HCT116 (cell line): ENCODE measurements at regions not wholly inside any gene's neighbourhood (a gene's known extent, or its start where the extent isn't known, plus 50 kb on each side); places are given as distances from the start of the nearest gene placed in this dataset.

ENCODE experiments used
- ATAC-seq: fragments of 200-7000 bp; cut with Tn5 transposase; 2 replicates; pipeline ENCODE4 v1.9.1; 2020; ENCODE audit warnings: mild to moderate bottlenecking, moderate library complexity
- BruUV-seq: library from RNA; stranded (reverse); fragments of 400-500 nt; replicated peaks from 2 replicates; lab custom pipeline; 2021; lab: Mats Ljungman, UMichigan
- CTCF ChIA-PET: fragments of 300-600 bp; sonication (Branson Sonifier 250); formaldehyde crosslinking; loops from one replicate; lab custom pipeline; 2021; ENCODE audit warnings: antibody characterized with exemption; lab: Charles Lee
- POLR2A ChIA-PET: fragments of 300-600, 350-600 bp; sonication (Branson Sonifier 250); formaldehyde crosslinking; loops from one replicate; lab custom pipeline; 2021; ENCODE audit warnings: antibody characterized with exemption; lab: Charles Lee
- RAD21 ChIA-PET, 2 experiments: fragments of 300-600 bp; sonication (Branson Sonifier 250); formaldehyde crosslinking; loops; one replicate each; lab custom pipeline; 2023; ENCODE audit warnings: low total read pairs in 2 of 2; ENCODE audit not compliant: uncharacterized antibody in 2 of 2, unreplicated experiment in 2 of 2, low non-redundant PET in 1 of 2; lab: Charles Lee
- DNase-seq: peaks from one replicate; pipeline ENCODE4 v3.0.0-alpha.2; 2010; ENCODE audit warnings: low read depth, low spot score
- H2AFZ ChIP-seq: fragments of 200-600 bp; shearing (Covaris generic), sonication (generic); 2 replicates; pipeline ENCODE4 v1.6.1; 2017; ENCODE audit warnings: low read depth, mixed run types, mixed read lengths, antibody characterized with exemption, low read length; ENCODE audit not compliant: poor library complexity, severe bottlenecking
- H3K27ac ChIP-seq: 2 replicates; pipeline ENCODE4 v1.5.1; 2012; ENCODE audit warnings: low read depth, low read length
- H3K27me3 ChIP-seq: fragments of 200-600 bp; sonication (generic); 2 replicates; pipeline ENCODE4 v1.6.1; 2016; ENCODE audit warnings: mixed run types, low read length, mixed read lengths; ENCODE audit not compliant: insufficient read depth
- H3K36me3 ChIP-seq, 2 experiments: fragments of 200-500 bp in 1 of 2; fragments of 200-600 bp in 1 of 2; sonication (Bioruptor generic) in 1 of 2; sonication (generic) in 1 of 2; 2 replicates each; pipeline versions ENCODE4 v1.5.1 to v1.6.1; 2014 to 2016; ENCODE audit warnings: low read length in 2 of 2, inconsistent platforms in 1 of 2, mixed read lengths in 1 of 2, mixed run types in 1 of 2; ENCODE audit not compliant: insufficient read depth in 2 of 2, control insufficient read depth in 1 of 2
- H3K4me1 ChIP-seq, 2 experiments: fragments of 200-600 bp in 1 of 2; sonication (generic) in 1 of 2; 2 replicates each; pipeline versions ENCODE4 v1.5.1 to v1.6.1; 2012 to 2017; ENCODE audit warnings: low read length in 2 of 2, inconsistent platforms in 1 of 2, mild to moderate bottlenecking in 1 of 2, mixed read lengths in 1 of 2, mixed run types in 1 of 2, moderate library complexity in 1 of 2; ENCODE audit not compliant: insufficient read depth in 2 of 2, control insufficient read depth in 1 of 2
- H3K4me2 ChIP-seq: fragments of 200-600 bp; sonication (generic); 2 replicates; pipeline ENCODE4 v1.6.1; 2017; ENCODE audit warnings: mixed run types, low read length, mixed read lengths
- H3K4me3 ChIP-seq, 2 experiments: fragments of 200-600 bp in 1 of 2; sonication (generic) in 1 of 2; replicated peaks in 1 of 2; 2 replicates each; pipeline ENCODE4 v1.5.1; 2011 to 2016; ENCODE audit warnings: low read length in 2 of 2, control low read depth in 1 of 2, low read depth in 1 of 2, mild to moderate bottlenecking in 1 of 2, mixed read lengths in 1 of 2, mixed run types in 1 of 2
- H3K79me2 ChIP-seq: fragments of 200-600 bp; sonication (generic); 2 replicates; pipeline ENCODE4 v1.6.1; 2017; ENCODE audit warnings: mild to moderate bottlenecking, mixed run types, low read length, moderate library complexity, mixed read lengths; ENCODE audit not compliant: insufficient read depth
- H3K9ac ChIP-seq: fragments of 200-600 bp; sonication (generic); 2 replicates; pipeline ENCODE4 v1.6.1; 2016; ENCODE audit warnings: low read length, mixed read lengths
- H3K9me2 ChIP-seq: fragments of 200-600 bp; sonication (generic), shearing (Covaris generic); 2 replicates; pipeline ENCODE4 v1.6.1; 2017; ENCODE audit warnings: mixed run types, mild to moderate bottlenecking, moderate library complexity; ENCODE audit not compliant: insufficient read depth
- H3K9me3 ChIP-seq, 2 experiments: fragments of 200-500 bp in 1 of 2; fragments of 200-600 bp in 1 of 2; sonication (Bioruptor generic) in 1 of 2; sonication (generic) in 1 of 2; 2 replicates each; pipeline ENCODE4 v1.6.1; 2014 to 2017; ENCODE audit warnings: low read length in 2 of 2, mixed read lengths in 2 of 2, inconsistent platforms in 1 of 2, low read depth in 1 of 2, mild to moderate bottlenecking in 1 of 2, mixed run types in 1 of 2, moderate library complexity in 1 of 2; ENCODE audit not compliant: control insufficient read depth in 1 of 2, insufficient read depth in 1 of 2
- H4K20me1 ChIP-seq: fragments of 200-600 bp; sonication (generic), shearing (Covaris generic); 2 replicates; pipeline ENCODE4 v1.6.1; 2017; ENCODE audit warnings: mixed run types, mild to moderate bottlenecking, moderate library complexity; ENCODE audit not compliant: insufficient read depth
- ATF3 ChIP-seq: IDR thresholded peaks from 2 replicates; pipeline ENCODE4 v1.6.1; 2012
- CBX3 ChIP-seq: IDR thresholded peaks from 2 replicates; pipeline ENCODE4 v1.6.1; 2012; ENCODE audit warnings: low read depth
- CEBPB ChIP-seq: IDR thresholded peaks from 2 replicates; pipeline ENCODE4 v1.6.1; 2012; ENCODE audit warnings: low read depth
- CTCF ChIP-seq, 3 experiments: fragments of 200-600 bp in 1 of 3; sonication (generic) in 1 of 3; IDR thresholded peaks in 2 of 3; conservative IDR thresholded peaks in 1 of 3; 2 replicates each; pipeline ENCODE4 v1.5.1; 2012 to 2017; ENCODE audit warnings: low read depth in 2 of 3, low read length in 2 of 3, antibody characterized with exemption in 1 of 3, borderline replicate concordance in 1 of 3, control low read depth in 1 of 3, mild to moderate bottlenecking in 1 of 3, mixed read lengths in 1 of 3, mixed run types in 1 of 3, moderate library complexity in 1 of 3; ENCODE audit not compliant: insufficient read depth in 1 of 3
- ELF1 ChIP-seq: IDR thresholded peaks from 2 replicates; pipeline ENCODE4 v1.6.1; 2012; ENCODE audit warnings: low read depth, borderline replicate concordance
- EZH2 ChIP-seq: fragments of 200-600 bp; sonication (generic); IDR thresholded peaks from 2 replicates; pipeline ENCODE4 v1.6.1; 2017; ENCODE audit warnings: antibody characterized with exemption, mixed run types
- EZH2phosphoT487 ChIP-seq: fragments of 200-600 bp; IDR thresholded peaks from 2 replicates; pipeline ENCODE4 v1.6.1; 2018; ENCODE audit warnings: antibody characterized with exemption, borderline replicate concordance
- FOSL1 ChIP-seq: IDR thresholded peaks from 2 replicates; pipeline ENCODE4 v1.6.1; 2012; ENCODE audit warnings: low read depth
- JUND ChIP-seq: IDR thresholded peaks from 2 replicates; pipeline ENCODE4 v1.6.1; 2012
- MAX ChIP-seq: IDR thresholded peaks from 2 replicates; pipeline ENCODE4 v1.6.1; 2012
- POLR2AphosphoS5 ChIP-seq: IDR thresholded peaks from 2 replicates; pipeline ENCODE4 v1.6.1; 2011; ENCODE audit warnings: mild to moderate bottlenecking, low read depth, low read length, moderate library complexity
- RAD21 ChIP-seq: IDR thresholded peaks from 2 replicates; pipeline ENCODE4 v1.6.1; 2012; ENCODE audit warnings: low read depth, mild to moderate bottlenecking
- SP1 ChIP-seq: IDR thresholded peaks from 2 replicates; pipeline ENCODE4 v1.6.1; 2012; ENCODE audit warnings: low read depth
- SRF ChIP-seq: IDR thresholded peaks from 2 replicates; pipeline ENCODE4 v1.6.1; 2012; ENCODE audit warnings: low read depth
- YY1 ChIP-seq: IDR thresholded peaks from 2 replicates; pipeline ENCODE4 v1.6.1; 2011; ENCODE audit warnings: low read length, low read depth, moderate library complexity, mild to moderate bottlenecking; ENCODE audit not compliant: insufficient replicate concordance; ENCODE audit errors: extremely low read depth
- ZFX ChIP-seq: fragments of 450-650 bp; IDR thresholded peaks from 2 replicates; pipeline ENCODE4 v1.6.1; 2017
- intact Hi-C: fragments of 100-400 bp; cut with micrococcal nuclease; formaldehyde crosslinking; loops from 2 replicates; pipeline ENCODE4 v1.10.0; 2022

GRCh38 chr3:110391042-110391441 lies 680.6 kb upstream of the NECTIN3 start:
- BruUV-seq = no TSS peak
- H3K9me3 ChIP-seq = no peaks in the 10 kb centered on the region

GRCh38 chr3:110391640-110392395 lies 679.8 kb upstream of the NECTIN3 start:
- H3K9me3 ChIP-seq = no peaks in the 10 kb centered on the region
- intact Hi-C loops = no loop called here
- CTCF ChIA-PET = no interaction called here
- RAD21 ChIA-PET = no interaction called here
- no peak overlapping the region for H3K4me2 ChIP-seq
- H3K36me3 ChIP-seq = no peaks in the 10 kb centered on the region
- H3K9ac ChIP-seq = no peak overlapping the region
- H3K4me1 ChIP-seq = no peaks in the 10 kb centered on the region
- H3K27me3 ChIP-seq = no peaks in the 10 kb centered on the region
- ATAC-seq (no peak), DNase-seq (no peak)
- POLR2A ChIA-PET = no interaction called here
- no peaks in the 10 kb centered on the region for H3K9me2 ChIP-seq
- H4K20me1 ChIP-seq = no peaks in the 10 kb centered on the region
- no peak overlapping the region for H3K4me3 ChIP-seq
- no peaks in the 10 kb centered on the region for H3K79me2 ChIP-seq
- H2AFZ ChIP-seq = peak overlapping the region; percentile 12
- BruUV-seq = no TSS peak
- H3K27ac ChIP-seq = no peak overlapping the region
- TF ChIP-seq SP1 (no peak), CEBPB (no peak), ATF3 (no peak), ELF1 (no peak), MAX (no peak), RAD21 (no peak), EZH2phosphoT487 (no peak), EZH2 (no peak), JUND (no peak), CBX3 (no peak), YY1 (no peak), SRF (no peak), POLR2AphosphoS5 (no peak), CTCF (IDR thresholded peaks at IDR 0.05 in 2 of 3, conservative IDR thresholded peaks at IDR 0.05 in 1 of 3; ENCODE audit: borderline replicate concordance in 1 of 3, insufficient read depth in 1 of 3, low read depth in 2 of 3, low read length in 2 of 3) (no peak)

More at GRCh38 chr3:110391042-110391441, 680.6 kb upstream of the NECTIN3 start:
- Histone ChIP-seq H3K9me2 (no peaks in the 10 kb centered on the region), H3K36me3 (no peaks in the 10 kb centered on the region), H3K27me3 (no peaks in the 10 kb centered on the region), H3K27ac (no peak overlapping the region), H3K4me1 (no peaks in the 10 kb centered on the region), H4K20me1 (no peaks in the 10 kb centered on the region), H3K4me2 (no peak overlapping the region), H2AFZ (no peak overlapping the region), H3K79me2 (no peaks in the 10 kb centered on the region), H3K4me3 (no peak overlapping the region), H3K9ac (no peak overlapping the region)
- DNase-seq (no peak), ATAC-seq (no peak)
- intact Hi-C loops = no loop called here
- RAD21 ChIA-PET = no interaction called here
- TF ChIP-seq CEBPB (no peak), FOSL1 (no peak), EZH2phosphoT487 (no peak), CBX3 (no peak), EZH2 (no peak), ZFX (no peak), SP1 (no peak)
- CTCF ChIA-PET = no interaction called here
- POLR2A ChIA-PET = no interaction called here
